Hematopoietic multipotent progenitor cell (in vitro differentiated cells): ENCODE measurements at regions not wholly inside any gene's neighbourhood (a gene's known extent, or its start where the extent isn't known, plus 50 kb on each side); places are given as distances from the start of the nearest gene placed in this dataset.

Experiments
- DNase-seq, 3 donors: peaks; one replicate each; pipeline ENCODE4 v3.0.0-alpha.2; 2011 to 2015; ENCODE audit warnings: low read depth in 2 of 3, low spot score in 2 of 3

DNA sequence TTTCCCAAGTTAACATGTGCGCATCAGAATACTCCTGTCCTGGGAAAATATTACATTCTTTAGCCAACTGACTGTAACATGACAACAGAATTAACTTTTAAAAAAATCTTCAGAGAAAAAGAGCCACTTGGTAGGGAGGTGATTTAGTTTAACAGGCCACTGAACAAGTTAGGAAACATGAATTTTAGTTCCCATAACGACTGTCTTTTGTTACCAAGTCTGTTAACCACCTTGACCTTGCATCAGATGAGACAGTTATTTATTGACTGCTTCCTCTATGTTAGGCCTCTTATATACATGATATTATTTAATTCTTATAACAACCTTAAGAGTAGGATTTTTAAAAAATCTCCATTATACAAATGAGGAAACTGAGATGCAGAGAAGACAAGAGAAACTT lies 268.6 kb downstream of the NDFIP2 start:
- no peak for DNase-seq

DNA sequence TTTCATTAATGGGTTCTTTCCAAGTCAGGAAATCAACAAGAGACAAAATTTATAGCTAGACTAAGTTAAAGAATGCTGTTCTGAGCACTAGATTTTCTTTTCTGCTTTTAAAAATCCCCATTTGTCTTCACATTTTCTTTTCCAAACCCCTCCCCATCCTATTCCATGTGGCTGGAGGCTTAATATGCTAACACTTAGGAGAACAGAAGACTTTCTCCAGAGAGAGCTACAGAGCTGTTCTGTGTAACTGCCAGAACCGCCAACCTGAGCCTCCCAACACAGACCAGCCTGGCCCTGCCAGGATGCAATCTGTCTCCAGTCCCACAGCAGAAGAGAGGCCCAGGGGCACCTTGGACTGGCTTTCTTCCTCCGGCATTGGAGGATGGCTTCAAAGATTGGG lies 264.1 kb downstream of the NDFIP2 start:
- DNase-seq, result no peak

DNA sequence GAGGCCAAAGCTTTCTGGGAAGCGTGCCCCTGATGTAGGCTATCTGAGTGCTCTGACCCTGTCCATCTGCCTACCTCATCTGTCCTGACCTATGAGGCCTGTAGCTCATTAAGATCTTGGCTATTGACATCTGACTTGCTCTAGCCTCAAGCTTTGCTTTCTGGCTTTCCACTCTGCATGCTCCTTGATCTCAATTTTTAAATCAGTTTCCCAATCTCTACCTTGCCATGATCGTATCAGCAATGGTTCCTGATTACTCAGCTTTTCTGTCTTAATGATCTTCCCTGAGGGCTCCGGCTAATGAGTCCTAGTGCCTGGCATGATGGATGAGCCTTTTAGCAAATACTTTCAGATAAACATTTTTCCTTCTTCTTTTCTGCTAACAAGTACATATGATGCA lies 262.0 kb downstream of the NDFIP2 start:
- no peak for DNase-seq

DNA sequence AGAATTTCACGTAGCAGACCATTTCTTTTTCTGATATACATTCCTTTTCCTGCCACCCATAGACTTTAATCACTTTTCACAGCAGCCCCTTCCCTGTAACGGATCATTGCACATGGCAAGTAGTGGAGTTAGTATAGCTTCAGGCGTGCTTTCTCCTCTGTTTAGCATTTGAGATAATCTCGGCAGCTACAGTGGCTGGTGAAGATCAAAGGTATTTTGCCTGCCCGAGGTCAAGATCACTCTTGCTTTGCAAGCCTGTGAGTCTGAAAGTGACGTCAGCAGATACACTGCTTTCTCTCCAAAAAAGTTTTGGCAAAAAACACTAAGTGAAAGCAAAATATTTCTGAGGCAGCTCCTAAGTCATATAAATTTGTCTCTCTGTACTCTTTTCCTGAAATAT lies 260.0 kb downstream of the NDFIP2 start:
- no peak for DNase-seq

DNA sequence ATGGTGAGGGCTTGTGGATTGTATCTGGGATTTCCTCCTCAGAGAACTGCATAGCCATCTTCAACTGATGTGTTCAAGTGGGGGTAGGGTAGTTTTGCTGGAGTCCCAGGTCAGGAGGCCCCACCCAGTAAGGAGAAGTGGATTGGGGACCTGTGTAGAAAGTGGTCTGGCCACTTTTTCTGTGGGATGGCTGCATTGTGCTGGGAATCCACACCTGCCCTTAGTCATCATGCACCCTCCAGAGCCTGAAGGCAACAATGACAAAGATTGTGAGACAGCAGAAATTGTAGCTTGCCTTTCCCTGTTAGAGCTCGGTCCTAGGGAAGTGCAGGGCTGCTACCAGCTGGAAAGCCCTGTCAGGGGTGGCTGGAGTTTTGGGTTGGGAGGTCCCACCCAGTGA lies 255.4 kb downstream of the NDFIP2 start:
- DNase-seq, result no peak

DNA sequence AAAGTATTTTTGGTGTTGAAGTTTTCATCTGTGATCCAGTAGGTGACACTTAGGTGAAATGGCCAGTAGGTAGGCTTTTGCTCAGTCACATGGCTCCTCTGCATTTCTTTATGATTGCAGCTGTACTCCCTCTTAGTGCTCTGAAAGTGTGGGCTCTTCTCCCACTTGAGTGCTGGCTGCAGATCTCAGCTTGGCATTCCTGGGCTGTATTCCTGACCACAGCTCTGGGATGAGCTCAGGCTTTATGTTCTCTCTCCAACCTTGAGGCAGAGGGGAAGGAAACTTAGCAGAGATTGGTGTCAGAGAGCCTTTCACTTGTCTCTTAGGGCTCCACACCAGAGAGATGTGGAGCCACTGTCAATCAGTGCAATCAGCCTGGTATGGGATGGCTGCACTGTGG lies 254.3 kb downstream of the NDFIP2 start:
- no peak for DNase-seq

DNA sequence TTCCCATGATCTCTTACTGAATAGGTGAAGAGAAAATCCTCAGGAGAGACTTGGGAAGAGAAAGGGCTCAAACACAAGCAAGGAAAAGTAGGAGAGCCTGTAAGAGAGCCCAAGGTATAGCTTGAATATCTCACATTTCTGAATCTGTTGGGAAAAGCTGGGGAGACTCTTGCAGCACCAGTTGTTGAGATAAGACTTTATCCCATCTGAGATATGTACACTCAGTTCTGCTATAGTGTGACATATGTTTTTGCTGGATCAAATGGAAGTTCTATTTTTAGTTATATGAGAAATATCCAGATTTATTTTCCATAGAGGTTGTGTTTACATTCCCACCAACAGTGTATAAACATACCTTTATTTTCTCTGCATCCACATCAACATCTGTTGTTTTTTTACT lies 246.1 kb downstream of the NDFIP2 start:
- no peak for DNase-seq

DNA sequence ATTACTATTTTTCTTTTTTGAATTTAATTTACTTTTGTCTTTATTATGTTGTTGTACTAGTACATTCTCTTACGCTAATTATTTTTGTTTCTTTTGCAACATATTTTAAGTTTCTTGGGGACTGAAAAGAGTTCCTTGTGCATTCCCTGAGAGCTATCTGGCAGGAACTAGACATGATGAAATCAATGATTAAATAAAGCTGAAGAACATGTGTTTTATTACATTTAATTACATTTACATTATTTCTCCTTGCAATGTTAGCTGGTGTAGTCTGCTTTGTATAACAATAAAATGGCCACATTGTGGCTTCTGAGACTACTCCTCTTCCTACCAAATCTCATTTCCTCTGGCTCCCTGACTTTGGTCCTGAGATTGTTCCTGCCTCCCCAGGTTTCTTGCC lies 244.9 kb downstream of the NDFIP2 start:
- DNase-seq, result no peak

DNA sequence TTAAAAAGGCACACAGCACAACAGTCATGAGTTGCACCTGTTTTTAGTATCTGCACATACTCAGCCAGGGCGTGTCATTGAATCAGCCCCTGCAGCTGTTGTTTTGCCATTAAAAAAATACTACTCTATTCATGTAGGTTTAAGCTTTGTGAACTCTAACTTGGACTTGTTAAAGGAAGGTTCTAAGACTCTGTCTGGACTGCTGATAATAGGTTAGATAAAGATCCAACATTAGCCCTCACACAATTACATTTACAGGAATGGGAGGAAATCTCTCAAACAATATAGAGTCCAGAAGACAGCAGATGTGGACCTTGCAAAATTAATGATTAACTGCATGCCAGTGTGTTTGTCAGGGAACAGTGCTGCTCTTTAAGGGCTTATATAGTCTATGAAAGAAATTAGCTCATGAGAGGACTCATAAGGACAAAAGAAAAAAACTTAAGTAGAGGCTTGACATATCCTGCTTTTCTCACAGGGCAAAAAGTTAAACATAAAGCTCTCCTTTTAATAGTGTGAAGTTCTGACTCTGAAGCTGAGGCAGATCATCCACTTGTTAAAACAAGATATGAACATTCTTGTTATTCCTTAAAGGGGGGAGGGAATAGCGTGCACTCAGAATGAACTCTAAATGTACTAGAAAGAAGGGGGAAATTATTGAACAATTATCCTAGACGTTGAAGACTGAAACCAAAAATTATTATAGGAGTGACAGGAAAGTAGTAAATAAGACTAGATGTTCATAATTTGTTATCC lies 243.6 kb downstream of the NDFIP2 start:
- no peak for DNase-seq

DNA sequence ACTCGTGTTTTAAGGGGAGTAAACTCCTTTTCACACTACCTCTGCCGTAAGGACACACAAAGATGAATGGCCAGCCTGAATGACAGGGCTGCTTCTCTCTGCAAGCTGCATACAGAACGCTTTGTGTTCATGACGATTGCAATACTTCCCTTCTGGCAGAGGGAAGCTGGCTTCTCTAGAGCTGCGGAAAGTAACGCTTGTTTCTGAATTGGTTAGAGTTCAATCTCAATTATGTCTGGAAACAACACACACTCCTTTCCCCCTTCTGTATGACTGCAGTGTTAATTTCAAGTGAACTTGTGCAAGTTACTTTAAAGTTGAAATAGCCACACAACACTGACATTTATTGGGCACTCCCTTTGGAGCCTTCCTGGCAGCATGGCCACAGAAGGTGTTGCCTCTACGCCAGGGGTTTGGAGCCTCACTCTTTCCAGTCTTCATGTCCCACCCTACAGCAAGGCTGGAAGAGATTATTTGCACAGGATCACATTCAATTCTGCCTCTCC lies 242.6 kb downstream of the NDFIP2 start:
- no peak for DNase-seq

DNA sequence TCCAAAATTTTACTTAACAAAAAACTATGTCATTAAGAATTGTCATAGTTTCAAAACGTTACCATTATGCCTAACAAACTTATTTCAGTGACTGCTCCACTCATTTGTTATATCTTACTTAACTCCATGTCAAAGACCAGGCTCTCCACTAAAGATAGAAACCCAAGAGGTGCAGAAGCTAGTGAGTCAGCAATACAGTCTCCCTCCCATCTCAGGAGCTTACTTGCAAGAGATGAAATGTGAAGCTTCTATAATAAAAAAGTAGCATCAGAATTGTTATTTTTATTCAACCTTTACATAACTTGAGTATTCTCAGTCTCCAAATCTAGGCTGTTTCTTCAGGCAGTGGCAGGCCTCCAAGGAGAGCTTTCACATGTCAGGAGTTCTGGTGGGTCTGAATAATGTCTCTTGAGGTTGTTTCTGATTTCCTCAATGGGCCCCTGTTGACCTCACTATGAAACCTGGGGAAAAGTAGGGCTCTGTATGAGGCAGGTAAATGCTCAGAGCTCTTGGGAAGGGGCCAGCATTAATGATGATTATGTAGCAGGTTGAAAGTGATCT lies 242.0 kb downstream of the NDFIP2 start:
- no peak for DNase-seq

DNA sequence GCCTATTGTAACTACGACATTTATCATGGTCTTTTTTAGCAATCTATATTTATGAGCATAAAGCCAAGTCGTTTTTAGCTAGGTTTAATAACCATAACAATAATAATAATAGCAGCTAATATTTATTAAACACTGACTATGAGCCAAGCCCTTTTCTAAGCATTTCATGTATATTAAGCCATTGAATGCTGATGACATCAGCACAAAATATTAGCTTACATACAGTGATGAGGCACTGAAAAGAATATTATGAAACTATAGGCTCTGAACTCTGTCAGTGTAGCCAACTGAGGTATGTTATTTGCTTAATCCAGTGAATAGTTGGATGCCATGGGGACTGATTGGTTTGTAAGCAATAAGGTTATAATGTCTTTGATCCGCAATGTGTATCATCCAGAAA lies 235.2 kb downstream of the NDFIP2 start:
- DNase-seq, result no peak

DNA sequence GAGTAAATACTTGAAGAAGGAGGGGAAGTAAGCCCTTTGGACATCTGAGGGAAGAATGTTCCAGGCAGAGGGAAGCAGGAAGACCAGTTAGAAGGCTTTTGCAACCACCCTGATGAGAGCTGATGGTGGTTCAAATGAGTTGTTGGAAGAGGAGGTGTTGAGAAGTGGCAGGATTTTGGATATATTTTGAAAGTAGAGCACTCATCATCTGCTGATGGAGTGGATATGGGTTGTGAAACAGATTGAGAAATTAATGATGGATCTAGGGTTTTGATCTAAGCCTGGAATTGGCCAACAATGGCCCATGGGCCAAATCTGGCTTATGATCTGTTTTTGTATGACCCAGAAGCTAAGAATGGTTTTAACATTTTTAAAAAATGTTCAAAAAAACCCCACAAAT lies 230.7 kb downstream of the NDFIP2 start:
- DNase-seq, result no peak

DNA sequence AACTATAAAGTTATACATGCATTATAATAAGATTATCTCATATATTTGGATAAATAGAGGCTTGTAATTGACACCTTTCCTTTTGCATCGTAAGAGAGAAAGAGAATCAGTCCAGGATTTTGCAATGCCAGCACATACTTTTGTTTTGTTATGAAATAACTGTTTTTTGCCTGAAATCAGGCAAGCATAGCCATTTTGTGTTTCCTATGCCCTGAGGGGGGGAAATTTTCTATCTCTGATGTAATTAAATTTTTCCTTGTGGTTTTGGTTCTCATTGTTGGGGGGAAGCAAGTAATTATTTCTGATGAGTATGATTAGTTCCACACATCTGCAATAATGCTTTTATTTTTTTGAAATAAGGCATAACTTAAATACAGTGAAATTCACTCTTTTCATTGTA lies 229.4 kb downstream of the NDFIP2 start:
- DNase-seq, result no peak

DNA sequence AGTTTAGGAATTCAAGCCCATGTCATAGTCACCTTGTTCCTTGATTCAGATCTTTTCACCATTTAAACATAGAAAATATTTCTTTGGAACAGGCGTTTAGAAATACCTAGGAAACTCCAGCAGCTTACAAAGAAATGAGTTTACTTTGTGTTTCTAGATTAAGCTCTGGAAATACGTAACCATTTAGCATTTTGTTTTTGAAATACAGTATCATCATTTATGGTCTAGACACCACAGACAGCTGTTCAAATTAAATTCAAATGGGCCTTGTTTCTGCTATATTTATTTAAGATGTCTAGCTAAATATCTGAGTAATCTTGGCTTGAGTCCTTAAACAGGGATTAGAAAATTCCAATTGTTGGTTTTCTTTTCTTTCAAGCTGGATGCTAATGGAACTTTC lies 228.5 kb downstream of the NDFIP2 start:
- no peak for DNase-seq

DNA sequence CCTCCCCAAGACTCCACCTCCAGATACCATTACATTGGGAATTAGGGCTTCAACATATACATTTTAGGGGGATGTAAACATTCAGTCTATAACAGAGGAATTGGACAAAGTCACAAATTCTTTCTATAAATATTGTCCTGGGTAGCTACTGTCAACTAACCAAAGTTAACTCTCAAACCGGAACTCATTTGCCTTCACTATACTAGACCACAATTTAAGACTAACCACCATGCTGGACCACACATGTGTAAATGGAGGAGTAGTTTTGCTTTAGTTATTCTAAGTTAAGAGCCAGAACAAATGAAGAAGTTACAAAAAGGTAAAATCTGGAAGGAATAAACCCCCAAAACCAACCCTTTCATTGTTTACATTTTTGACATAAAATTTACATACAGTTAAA lies 222.8 kb downstream of the NDFIP2 start:
- DNase-seq, result no peak

DNA sequence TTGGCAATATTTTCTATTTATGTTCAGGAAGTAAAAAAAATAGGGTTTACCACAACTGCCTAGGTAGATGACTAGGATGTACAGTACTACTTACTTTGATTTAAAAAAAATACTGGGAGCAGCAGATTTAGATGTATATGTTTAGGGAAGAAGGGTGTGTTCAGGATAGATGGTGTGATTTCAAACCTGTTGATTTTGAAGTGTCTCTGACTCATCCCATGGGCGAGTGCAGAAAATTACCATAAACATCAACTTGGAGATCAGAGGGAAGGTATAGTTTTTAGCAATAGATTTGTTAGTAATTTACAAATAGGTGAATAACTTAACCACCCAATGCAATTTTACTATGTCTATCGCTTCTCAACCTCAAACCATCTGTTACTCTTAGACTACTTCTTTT lies 214.8 kb downstream of the NDFIP2 start:
- DNase-seq, result no peak

DNA sequence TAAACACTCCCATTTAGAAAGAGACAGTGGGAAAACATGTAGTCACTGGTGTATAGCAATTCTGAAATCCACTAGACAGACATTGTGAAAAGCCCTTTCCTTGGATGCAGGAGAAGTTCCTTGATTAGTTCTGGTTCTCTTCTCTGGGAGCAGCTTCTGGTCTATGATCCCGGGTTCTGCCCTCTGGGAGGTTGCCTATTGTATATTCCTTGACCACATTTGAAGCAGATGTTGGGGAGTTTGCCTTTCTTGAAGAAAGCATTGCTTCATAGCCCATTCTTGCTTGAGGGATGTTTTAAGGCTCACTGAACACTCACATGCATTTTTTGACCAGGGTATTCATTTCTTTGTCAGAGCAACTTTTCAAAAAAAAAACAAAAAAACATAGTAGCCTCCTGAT lies 211.9 kb downstream of the NDFIP2 start:
- no peak for DNase-seq

DNA sequence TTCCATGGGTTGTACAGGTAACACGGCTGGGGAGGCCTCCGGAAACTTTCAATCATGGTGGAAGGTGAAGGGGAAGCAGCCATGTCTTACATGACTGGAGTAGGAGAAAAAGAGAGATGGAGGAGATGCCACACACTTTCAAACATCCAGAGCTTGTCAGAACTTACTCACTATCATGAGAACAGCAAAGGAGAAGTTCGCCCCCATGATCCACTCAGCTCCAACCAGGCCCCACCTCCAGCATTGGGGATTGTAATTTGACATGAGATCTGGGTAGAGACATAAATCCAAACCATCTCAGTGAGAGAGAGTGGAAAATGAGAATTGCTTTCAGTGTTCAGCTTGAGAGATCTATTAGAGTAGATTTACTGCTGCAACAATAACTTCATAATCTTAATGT lies 210.9 kb downstream of the NDFIP2 start:
- no peak for DNase-seq

DNA sequence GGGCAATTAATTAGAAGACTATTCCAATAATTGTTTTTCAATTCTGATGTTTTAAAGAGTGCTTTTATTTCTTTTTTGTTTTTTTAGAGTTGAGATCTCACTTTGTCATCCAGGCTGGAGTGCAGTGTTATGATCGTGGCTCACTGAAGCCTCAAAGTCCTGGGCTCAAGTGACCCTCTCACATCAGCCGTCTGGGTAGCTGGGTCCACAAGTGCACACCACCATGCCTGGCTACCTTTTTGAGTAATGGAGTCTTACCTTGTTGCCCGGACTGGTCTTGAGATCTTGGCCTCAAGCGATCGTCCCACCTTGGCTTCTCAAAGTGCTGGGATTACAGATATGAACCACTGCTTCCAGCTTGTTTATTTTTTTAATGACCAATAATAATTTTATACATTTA lies 207.8 kb downstream of the NDFIP2 start:
- DNase-seq, result no peak

DNA sequence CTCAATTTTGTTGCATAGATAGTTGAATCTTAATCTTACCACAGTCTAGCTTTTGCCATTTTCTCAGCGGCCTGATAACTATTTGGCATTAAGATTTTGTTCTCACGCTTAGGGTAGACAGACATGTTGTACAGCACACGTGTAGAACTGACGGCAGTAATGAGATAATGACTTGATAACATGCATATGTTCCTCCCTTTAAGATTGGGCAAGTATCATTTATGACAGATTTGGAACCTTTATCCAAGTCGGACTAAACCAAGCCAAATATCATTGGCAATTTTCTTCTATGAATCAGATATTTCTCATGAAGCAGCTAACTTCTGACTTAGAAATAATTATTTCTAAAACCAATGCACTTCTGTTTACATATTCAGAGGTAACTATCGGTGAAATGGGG lies 205.5 kb downstream of the NDFIP2 start:
- no peak for DNase-seq

DNA sequence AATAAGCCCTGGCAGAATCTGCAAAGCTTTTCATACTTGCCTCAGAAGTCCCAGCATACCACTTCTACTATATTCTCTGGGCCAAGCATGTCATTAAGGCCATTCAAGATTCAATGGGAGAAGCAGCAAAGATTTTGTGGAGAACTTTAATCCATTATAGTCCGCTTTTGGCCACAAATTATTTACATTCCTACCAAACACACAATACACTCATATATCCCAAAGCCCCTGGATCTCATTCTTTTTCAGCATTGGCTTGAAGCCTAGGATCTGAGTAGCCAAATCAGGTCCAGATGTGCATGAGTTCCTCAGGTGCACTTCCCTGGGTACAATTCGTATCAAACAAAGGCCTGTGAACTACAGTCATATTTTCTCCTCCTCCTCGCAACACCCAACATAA lies 203.4 kb downstream of the NDFIP2 start:
- DNase-seq, result no peak

DNA sequence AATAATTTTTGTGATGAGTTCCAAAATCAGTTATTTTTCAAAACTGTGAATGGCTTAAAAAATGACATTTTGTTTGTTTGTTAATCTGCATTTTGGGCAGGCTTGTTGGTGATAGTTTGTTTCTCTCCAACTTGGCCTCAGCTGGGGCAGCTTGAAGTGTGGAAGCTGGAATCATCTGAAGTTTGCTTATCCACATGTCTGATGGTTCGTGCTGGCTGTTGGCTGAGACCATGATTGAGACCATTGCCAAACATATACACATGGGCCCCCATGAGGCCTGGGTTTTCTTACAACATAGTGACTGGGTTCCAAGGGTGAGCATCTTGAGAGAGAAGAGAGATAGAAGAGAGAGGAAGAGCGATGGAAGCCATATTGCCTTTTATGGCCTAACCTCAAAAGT lies 201.2 kb downstream of the NDFIP2 start:
- no peak for DNase-seq
